NCI-H1436 treated with DMSO at 0.1 percent for 48 hours (cell line): ENCODE measurements at regions not wholly inside any gene's neighbourhood (a gene's known extent, or its start where the extent isn't known, plus 50 kb on each side); places are given as distances from the start of the nearest gene placed in this dataset.

ENCODE experiments used
- DNase-seq: peaks from one replicate; lab custom pipeline; 2025; lab: John Stamatoyannopoulos, UW

DNA sequence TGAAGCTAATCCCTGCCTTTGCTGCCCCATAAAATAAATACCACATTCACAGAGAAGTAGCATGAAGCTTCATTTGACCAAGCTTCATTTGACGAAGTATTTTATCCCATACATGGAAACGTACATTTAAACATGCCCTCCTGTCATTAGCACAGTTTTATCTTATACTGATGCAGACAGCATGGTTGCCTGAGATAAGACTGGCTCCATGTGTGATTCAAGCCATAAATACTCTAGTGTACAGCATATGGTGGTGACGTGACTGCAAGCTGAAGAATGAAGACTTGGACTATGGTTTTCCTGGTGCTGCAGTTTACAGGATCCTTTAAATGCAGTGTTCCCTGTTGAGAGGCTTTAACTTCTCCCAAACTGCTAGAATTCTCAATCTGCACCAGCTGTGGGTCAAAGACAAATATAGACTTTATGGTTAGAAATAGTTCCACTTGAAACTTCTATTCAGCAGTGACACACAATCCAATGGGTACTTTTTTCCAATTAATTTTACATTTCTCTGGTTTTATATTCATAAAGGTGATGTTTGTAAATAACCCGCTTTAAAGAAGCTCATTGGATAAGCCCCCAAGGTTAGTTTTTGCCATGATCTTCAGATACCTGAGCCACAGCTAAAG lies 64.9 kb downstream of the CYB561 start:
- no peak for DNase-seq

DNA sequence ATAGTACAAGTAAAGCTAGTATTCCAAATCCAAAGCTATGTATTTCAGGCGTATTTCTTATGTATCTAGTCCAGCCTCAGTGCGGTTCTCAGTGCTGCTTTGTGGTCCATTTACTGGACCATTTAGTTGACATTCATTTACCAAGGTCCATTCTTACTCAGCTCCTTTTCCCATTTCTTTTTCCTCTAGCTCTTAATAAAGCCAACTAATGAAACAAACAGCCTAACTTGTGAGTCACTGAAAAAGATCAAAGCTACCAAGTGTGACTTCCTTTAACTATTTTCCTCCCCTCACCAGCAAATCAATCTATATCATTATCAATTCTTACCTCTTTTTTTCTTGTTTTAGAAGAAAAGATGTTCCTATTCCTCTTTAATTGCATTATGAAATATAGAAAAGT lies 64.0 kb downstream of the CYB561 start:
- DNase-seq: no peak
